Astrocyte (in vitro differentiated cells and primary cell): ENCODE measurements at regions not wholly inside any gene's neighbourhood (a gene's known extent, or its start where the extent isn't known, plus 50 kb on each side); places are given as distances from the start of the nearest gene placed in this dataset.

Experiments
- DNase-seq: peaks from one replicate; pipeline ENCODE4 v3.0.0-alpha.2; 2010; ENCODE audit warnings: low read depth
- FAIRE-seq: peaks from 2 replicates; lab custom pipeline; 2011; peaks lifted over from hg19 to GRCh38; lab: Jason Lieb, UNC
- H2AFZ ChIP-seq: 2 replicates; pipeline ENCODE4 v1.6.0; 2012; ENCODE audit warnings: low read depth, low read length, inconsistent platforms
- H3K27ac ChIP-seq: 2 replicates; pipeline ENCODE4 v1.5.1; 2011; ENCODE audit warnings: low read depth, low read length, inconsistent platforms
- H3K27me3 ChIP-seq: 2 replicates; pipeline ENCODE4 v1.6.0; 2011; ENCODE audit warnings: low read length, inconsistent platforms; ENCODE audit not compliant: insufficient read depth
- H3K36me3 ChIP-seq: 2 replicates; pipeline ENCODE4 v1.5.1; 2011; ENCODE audit warnings: low read length, inconsistent platforms; ENCODE audit not compliant: insufficient read depth
- H3K4me1 ChIP-seq: 2 replicates; pipeline ENCODE4 v1.5.1; 2011; ENCODE audit warnings: low read length, inconsistent platforms; ENCODE audit not compliant: insufficient read depth
- H3K4me2 ChIP-seq: 2 replicates; pipeline ENCODE4 v1.6.0; 2012; ENCODE audit warnings: low read length, inconsistent platforms
- H3K4me3 ChIP-seq: 2 replicates; pipeline ENCODE4 v1.5.1; 2011; ENCODE audit warnings: low read depth, mild to moderate bottlenecking, low read length, inconsistent platforms; ENCODE audit not compliant: insufficient read depth
- H3K79me2 ChIP-seq: 2 replicates; pipeline ENCODE4 v1.6.0; 2012; ENCODE audit warnings: mild to moderate bottlenecking, low read length, inconsistent platforms; ENCODE audit not compliant: insufficient read depth
- H3K9ac ChIP-seq: 2 replicates; pipeline ENCODE4 v1.6.0; 2012; ENCODE audit warnings: mild to moderate bottlenecking, low read length, inconsistent platforms
- H3K9me3 ChIP-seq: 2 replicates; pipeline ENCODE4 v1.5.1; 2012; ENCODE audit warnings: low read depth, mild to moderate bottlenecking, low read length, inconsistent platforms; ENCODE audit not compliant: insufficient read depth
- H4K20me1 ChIP-seq: 2 replicates; pipeline ENCODE4 v1.6.0; 2012; ENCODE audit warnings: low read length, inconsistent platforms; ENCODE audit not compliant: insufficient read depth
- H3K27ac Mint-ChIP-seq: one replicate; pipeline ENCODE4 v1.8.0; 2021; ENCODE audit warnings: mild to moderate bottlenecking, mixed read lengths; ENCODE audit not compliant: unreplicated experiment
- H3K27me3 Mint-ChIP-seq: one replicate; pipeline ENCODE4 v1.8.0; 2021; ENCODE audit warnings: low read depth, mixed read lengths; ENCODE audit not compliant: unreplicated experiment
- H3K36me3 Mint-ChIP-seq: one replicate; pipeline ENCODE4 v1.8.0; 2021; ENCODE audit warnings: low read depth, mixed read lengths; ENCODE audit not compliant: unreplicated experiment
- H3K4me1 Mint-ChIP-seq: one replicate; pipeline ENCODE4 v1.8.0; 2021; ENCODE audit warnings: low read depth, mixed read lengths; ENCODE audit not compliant: unreplicated experiment
- H3K4me3 Mint-ChIP-seq: one replicate; pipeline ENCODE4 v1.8.0; 2021; ENCODE audit warnings: mild to moderate bottlenecking, moderate library complexity, mixed read lengths; ENCODE audit not compliant: unreplicated experiment
- H3K9me3 Mint-ChIP-seq: one replicate; pipeline ENCODE4 v1.8.0; 2021; ENCODE audit warnings: mild to moderate bottlenecking, mixed read lengths; ENCODE audit not compliant: unreplicated experiment
- EZH2 ChIP-seq: IDR thresholded peaks from 2 replicates; pipeline ENCODE4 v1.6.1; 2012; ENCODE audit warnings: mild to moderate bottlenecking, low read length, inconsistent platforms; ENCODE audit not compliant: insufficient read depth
- TF ChIP-seq, protein P1 (sequence below): IDR thresholded peaks from 2 replicates; pipeline ENCODE4 v1.5.1; 2011; ENCODE audit warnings: low read depth, mild to moderate bottlenecking, inconsistent platforms, low read length, moderate library complexity; ENCODE audit not compliant: insufficient read depth

DNA sequence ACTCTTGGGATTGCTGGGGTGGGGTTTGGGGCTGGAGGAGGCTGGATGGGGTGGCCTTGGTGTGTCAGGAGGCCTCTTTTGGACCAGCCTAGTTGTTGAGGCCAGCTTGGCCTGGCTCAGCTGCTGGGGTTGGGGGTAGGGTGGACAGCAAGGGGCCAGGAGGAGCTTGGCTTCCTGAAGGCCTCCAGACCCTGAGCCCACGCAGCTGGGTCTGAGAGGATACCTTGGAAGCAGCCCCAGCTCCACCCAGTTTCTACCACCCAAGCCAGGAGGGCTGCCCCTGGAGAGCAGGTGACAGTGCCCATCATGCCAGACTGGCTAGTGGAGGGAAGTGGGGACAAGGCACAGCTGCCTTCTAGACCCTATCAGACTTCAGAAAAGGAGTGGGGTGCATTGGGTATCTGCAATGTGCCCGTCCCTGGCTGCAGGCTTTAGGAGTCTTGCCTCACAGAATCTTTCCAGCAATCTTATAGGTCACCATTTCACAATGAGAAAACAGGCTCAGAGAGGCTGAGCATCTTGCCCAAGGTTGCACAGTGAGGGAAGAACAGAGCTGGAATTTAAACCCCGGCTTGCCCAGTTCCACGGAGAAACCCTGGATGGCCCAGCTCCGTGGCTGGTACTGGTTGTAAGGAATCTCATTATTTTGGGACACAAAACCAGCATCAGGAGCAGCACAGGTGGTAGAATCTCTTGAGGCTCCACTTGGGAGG is 83.0 kb downstream of the LINGO1 start:
- Histone ChIP-seq H3K9me3 (no peaks in the 10 kb centered on the region), H3K4me1 (peaks cover 10% of the 10 kb centered on the region), H3K4me2 (no peak overlapping the region), H2AFZ (no peak overlapping the region), H4K20me1 (no peaks in the 10 kb centered on the region), H3K27ac (no peak overlapping the region), H3K4me3 (no peak overlapping the region), H3K79me2 (no peaks in the 10 kb centered on the region), H3K9ac (no peak overlapping the region), H3K36me3 (no peaks in the 10 kb centered on the region), H3K27me3 (no peaks in the 10 kb centered on the region)
- no peak for FAIRE-seq
- H3K4me3 Mint-ChIP-seq = no peak overlapping the region
- no peaks in the 10 kb centered on the region for H3K9me3 Mint-ChIP-seq
- no peak overlapping the region for H3K27ac Mint-ChIP-seq
- no peak for DNase-seq
- H3K4me1 Mint-ChIP-seq = peaks cover 9% of the 10 kb centered on the region
- no peaks in the 10 kb centered on the region for H3K36me3 Mint-ChIP-seq
- peaks cover 30% of the 10 kb centered on the region for H3K27me3 Mint-ChIP-seq
- no peak for TF ChIP-seq EZH2
- TF ChIP-seq, protein P1, sequence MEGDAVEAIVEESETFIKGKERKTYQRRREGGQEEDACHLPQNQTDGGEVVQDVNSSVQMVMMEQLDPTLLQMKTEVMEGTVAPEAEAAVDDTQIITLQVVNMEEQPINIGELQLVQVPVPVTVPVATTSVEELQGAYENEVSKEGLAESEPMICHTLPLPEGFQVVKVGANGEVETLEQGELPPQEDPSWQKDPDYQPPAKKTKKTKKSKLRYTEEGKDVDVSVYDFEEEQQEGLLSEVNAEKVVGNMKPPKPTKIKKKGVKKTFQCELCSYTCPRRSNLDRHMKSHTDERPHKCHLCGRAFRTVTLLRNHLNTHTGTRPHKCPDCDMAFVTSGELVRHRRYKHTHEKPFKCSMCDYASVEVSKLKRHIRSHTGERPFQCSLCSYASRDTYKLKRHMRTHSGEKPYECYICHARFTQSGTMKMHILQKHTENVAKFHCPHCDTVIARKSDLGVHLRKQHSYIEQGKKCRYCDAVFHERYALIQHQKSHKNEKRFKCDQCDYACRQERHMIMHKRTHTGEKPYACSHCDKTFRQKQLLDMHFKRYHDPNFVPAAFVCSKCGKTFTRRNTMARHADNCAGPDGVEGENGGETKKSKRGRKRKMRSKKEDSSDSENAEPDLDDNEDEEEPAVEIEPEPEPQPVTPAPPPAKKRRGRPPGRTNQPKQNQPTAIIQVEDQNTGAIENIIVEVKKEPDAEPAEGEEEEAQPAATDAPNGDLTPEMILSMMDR = no peak

- Histone ChIP-seq H3K79me2 (no peaks in the 10 kb centered on the region), H3K9me3 (no peaks in the 10 kb centered on the region), H3K27ac (no peak overlapping the region), H3K9ac (no peak overlapping the region), H3K4me2 (no peak overlapping the region), H3K27me3 (no peaks in the 10 kb centered on the region), H3K4me3 (no peak overlapping the region), H4K20me1 (no peaks in the 10 kb centered on the region), H3K36me3 (no peaks in the 10 kb centered on the region), H2AFZ (no peak overlapping the region), H3K4me1 (peaks cover 10% of the 10 kb centered on the region)
- no peaks in the 10 kb centered on the region for H3K9me3 Mint-ChIP-seq
- no peak for DNase-seq
- H3K36me3 Mint-ChIP-seq = no peaks in the 10 kb centered on the region
- H3K27ac Mint-ChIP-seq = no peak overlapping the region
- no peak overlapping the region for H3K4me3 Mint-ChIP-seq
- peaks cover 11% of the 10 kb centered on the region for H3K4me1 Mint-ChIP-seq
- no peak for TF ChIP-seq EZH2
- TF ChIP-seq, protein P1 = no peak
- H3K27me3 Mint-ChIP-seq = peaks cover 24% of the 10 kb centered on the region
- FAIRE-seq = no peak
These were observed 83.8 kb downstream of the LINGO1 start for GRCh38 chr15:77548589-77549557.
